Kidney epithelial cell (primary cell): ENCODE measurements at regions not wholly inside any gene's neighbourhood (a gene's known extent, or its start where the extent isn't known, plus 50 kb on each side); places are given as distances from the start of the nearest gene placed in this dataset.

Source experiments
- DNase-seq: peaks from one replicate; pipeline ENCODE4 v3.0.0-alpha.2; 2010; ENCODE audit warnings: low read depth
- H3K27me3 ChIP-seq: 2 replicates; pipeline ENCODE4 v1.6.0; 2011; ENCODE audit warnings: low read length; ENCODE audit not compliant: control insufficient read depth, insufficient read depth
- H3K36me3 ChIP-seq: 2 replicates; pipeline ENCODE4 v1.5.1; 2011; ENCODE audit warnings: low read length; ENCODE audit not compliant: control insufficient read depth, insufficient read depth
- H3K4me3 ChIP-seq: 2 replicates; pipeline ENCODE4 v1.5.1; 2011; ENCODE audit warnings: low read depth, mild to moderate bottlenecking, control low read depth, low read length
- TF ChIP-seq, protein P1 (sequence below): IDR thresholded peaks from 2 replicates; pipeline ENCODE4 v1.5.1; 2011; ENCODE audit warnings: mild to moderate bottlenecking, moderate library complexity, low read length, control low read depth, inconsistent platforms; ENCODE audit not compliant: insufficient read depth, poor library complexity, severe bottlenecking

DNA sequence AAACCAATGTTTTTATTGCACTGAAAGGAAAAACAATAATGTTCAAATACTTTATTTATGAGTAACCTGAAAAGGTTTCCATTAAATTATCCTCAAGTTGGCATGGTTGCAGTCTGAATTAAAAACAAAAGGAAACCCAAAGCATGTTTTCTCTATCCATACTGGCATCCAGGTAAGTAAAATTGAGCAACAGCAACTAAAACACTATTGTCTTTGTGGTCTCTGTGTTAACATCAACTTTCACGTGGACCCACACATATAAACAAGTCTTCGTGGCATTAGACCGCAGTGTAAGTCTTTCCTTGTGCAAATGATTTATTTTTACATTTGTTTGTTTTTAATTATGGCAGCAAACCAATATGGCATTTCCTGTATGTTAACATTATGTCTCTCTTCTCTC lies 757.6 kb downstream of the SEMA5A start:
- Histone ChIP-seq H3K27me3 (no peaks in the 10 kb centered on the region), H3K4me3 (no peak overlapping the region), H3K36me3 (no peaks in the 10 kb centered on the region)
- TF ChIP-seq, protein P1, sequence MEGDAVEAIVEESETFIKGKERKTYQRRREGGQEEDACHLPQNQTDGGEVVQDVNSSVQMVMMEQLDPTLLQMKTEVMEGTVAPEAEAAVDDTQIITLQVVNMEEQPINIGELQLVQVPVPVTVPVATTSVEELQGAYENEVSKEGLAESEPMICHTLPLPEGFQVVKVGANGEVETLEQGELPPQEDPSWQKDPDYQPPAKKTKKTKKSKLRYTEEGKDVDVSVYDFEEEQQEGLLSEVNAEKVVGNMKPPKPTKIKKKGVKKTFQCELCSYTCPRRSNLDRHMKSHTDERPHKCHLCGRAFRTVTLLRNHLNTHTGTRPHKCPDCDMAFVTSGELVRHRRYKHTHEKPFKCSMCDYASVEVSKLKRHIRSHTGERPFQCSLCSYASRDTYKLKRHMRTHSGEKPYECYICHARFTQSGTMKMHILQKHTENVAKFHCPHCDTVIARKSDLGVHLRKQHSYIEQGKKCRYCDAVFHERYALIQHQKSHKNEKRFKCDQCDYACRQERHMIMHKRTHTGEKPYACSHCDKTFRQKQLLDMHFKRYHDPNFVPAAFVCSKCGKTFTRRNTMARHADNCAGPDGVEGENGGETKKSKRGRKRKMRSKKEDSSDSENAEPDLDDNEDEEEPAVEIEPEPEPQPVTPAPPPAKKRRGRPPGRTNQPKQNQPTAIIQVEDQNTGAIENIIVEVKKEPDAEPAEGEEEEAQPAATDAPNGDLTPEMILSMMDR = no peak
- DNase-seq = no peak

- Histone ChIP-seq H3K4me3 (no peak overlapping the region), H3K27me3 (no peaks in the 10 kb centered on the region), H3K36me3 (no peaks in the 10 kb centered on the region)
- no peak for DNase-seq
- TF ChIP-seq, protein P1 = no peak
Observed at GRCh38 chr5:8805653-8806052, 740.2 kb downstream of the SEMA5A start.

- Histone ChIP-seq H3K36me3 (no peaks in the 10 kb centered on the region), H3K27me3 (no peaks in the 10 kb centered on the region), H3K4me3 (no peak overlapping the region)
- no peak for DNase-seq
- TF ChIP-seq, protein P1 = no peak
Observed at GRCh38 chr5:8807636-8808035, 738.2 kb downstream of the SEMA5A start.

- no peak overlapping the region for H3K4me3 ChIP-seq
- no peak for DNase-seq
- TF ChIP-seq, protein P1 = no peak
- H3K36me3 ChIP-seq = no peaks in the 10 kb centered on the region
- H3K27me3 ChIP-seq = no peaks in the 10 kb centered on the region
Observed at GRCh38 chr5:8811581-8811980, 734.3 kb downstream of the SEMA5A start.

GRCh38 chr5:8813180-8813579 lies 732.7 kb downstream of the SEMA5A start:
- TF ChIP-seq, protein P1 = no peak
- H3K36me3 ChIP-seq = no peaks in the 10 kb centered on the region
- H3K4me3 ChIP-seq = no peak overlapping the region
- no peak for DNase-seq
- no peaks in the 10 kb centered on the region for H3K27me3 ChIP-seq

GRCh38 chr5:8814105-8814504 lies 731.8 kb downstream of the SEMA5A start:
- H3K36me3 ChIP-seq = no peaks in the 10 kb centered on the region
- no peak overlapping the region for H3K4me3 ChIP-seq
- no peak for DNase-seq
- H3K27me3 ChIP-seq = no peaks in the 10 kb centered on the region
- TF ChIP-seq, protein P1 = no peak
